ENCODE measurements at regions not wholly inside any gene's neighbourhood (a gene's known extent, or its start where the extent isn't known, plus 50 kb on each side); places are given as distances from the start of the nearest gene placed in this dataset.
"Not testable (repeated sequence)": the region's sequence is repeated elsewhere in the genome, so short reads cannot be mapped to it uniquely, and the experiment has no call there.

DNA sequence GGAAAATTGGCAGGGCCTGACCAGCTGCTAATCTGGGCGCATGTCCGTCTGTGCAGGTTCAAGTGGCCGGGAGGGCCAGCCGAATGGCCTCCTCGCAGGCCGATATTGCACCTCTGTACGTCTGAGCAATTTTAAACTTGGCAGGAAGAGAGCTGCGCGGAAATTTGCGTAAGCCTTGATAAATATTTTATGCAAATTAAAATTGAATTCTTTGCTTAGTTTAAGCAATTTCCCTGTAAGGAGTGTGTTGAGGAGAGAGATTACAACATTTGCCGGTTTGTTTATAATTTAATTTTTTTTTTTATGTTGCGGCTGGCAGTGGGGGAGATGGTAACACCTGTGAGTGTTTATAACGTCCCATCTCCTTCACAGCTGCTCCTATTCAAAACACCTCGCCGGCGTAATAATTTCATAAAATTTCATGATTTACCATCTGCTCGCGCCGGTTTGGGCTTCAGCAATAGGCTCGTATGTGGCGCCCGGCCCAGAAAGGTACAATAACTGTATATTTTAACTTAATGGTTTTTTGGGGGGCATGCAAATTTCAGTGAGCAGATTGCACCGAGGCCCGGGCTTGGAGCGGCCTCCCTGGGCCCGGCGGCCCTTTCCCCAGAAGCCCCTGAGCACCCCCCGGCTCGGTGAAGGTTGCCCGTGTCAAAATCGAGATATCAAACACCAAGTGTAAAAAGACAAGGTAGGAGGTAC is 269.4 kb upstream of the MVB12B start:
- DNase-seq = peak; percentile 70

DNA sequence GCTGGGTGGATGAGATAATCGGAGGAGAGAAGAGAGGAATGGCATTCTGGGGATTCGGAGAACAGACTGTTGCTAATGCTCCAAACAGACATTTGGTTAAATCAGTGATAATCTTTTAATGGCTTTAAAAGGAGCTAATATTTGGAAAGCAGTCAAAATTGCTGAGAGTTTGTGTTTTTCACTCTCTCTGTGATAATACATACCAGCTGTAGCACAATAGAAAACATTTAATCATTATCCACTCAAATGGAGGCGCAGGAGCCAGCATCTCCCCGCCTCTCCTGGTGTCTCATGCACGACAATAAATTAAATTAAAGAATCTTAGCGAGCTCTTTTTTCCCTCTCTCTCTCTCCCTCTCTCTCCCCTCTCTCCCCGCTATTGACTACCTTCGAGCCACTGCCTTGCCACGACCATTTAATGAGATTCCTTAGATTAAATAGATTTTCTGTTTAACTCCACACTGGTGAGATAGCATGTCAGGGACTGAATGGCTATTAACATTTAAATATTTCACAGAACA is 268.6 kb upstream of the MVB12B start:
- DNase-seq = no peak

DNA sequence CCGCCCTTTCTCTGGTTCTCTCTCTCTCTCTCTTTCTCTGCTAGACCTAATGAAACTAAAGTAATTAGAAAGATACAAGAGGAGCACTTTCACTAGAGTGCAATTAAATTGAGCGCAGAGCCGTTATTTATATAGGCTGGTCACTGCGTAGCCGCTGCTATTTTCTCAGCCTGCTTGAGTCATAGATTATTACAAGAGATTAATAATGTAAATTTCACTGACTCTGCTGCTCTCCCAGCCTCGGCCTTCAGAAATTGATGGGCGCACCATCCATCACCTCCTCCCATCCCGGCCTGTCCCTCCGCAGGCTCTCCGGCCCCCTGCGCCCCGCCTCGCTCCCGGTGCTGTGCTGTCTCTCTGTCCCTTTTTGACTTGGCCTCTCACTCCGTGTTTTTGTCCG is 268.0 kb upstream of the MVB12B start:
- DNase-seq = no peak

DNA sequence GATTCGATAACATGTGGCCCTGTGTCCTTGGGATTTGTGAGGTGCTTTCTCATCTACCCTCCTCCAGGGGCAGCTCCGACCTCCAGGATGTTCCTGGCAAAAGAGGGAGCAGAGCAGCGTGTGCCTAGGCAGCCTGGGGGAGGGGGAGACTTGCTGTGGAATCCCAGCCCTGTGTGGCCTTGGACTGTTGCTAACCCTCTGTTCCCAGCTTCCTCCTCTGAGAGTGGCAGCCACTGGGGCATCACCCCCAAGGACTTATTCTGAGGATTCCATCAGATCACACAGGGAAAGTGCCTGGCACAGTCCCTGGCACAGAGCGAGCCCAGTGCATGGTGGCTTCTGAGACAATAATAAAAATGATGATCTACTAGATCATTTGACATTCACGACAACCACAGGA is 265.1 kb upstream of the MVB12B start:
- DNase-seq = no peak

DNA sequence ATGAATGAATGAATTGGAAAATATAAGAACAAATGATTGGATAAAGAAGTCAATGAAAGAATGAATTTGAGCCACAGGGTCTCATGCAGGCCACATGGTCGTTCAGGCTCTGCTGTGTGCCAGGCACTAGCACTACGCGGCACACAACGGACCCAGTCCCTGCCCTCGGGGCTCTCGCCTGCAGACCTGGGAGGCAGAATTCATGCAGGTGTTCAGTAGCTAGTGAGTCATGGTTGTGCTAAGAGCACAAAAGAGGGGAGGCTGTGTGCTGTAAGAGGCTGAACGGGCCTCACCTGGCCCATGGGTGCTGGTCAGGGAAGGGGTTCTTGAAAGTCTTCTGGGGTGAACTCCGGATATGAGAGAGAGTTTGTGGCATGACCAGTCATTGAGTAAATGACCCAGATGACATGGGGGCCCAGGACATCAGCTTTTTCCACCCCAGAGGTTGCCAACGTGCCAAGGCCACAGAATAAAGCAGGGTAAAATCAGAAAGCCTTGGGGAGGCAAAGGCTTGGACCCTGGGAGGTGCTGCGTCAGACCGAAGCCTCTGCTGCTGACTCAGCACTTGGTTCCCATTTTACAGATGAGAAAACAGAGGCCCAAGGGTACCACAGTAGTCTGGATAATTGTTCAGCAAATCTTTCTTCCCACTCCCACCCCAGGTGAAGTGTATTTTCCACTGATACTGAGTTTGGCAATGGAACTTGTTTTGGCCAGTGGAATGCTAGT is 264.3 kb upstream of the MVB12B start:
- no peak for DNase-seq

DNA sequence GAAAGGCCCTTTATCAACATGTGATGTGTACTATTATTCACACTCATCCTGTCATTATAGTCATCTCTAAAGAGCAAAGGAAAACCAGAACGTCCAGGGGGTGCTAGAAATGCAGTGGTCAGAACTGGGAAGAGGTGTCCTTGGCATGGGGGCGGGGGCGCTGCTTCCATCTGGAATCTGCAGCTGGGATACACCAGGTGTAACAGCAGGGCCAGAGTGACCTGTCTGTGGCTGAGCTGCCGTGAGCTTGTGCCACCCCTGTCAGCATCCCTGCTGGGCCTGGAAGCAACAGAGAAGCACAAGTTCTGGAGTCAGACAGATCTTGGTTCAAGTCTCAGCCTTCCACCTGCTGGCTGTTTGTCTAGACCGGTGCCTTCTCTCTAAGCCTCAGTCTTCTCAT is 263.3 kb upstream of the MVB12B start:
- no peak for DNase-seq

DNA sequence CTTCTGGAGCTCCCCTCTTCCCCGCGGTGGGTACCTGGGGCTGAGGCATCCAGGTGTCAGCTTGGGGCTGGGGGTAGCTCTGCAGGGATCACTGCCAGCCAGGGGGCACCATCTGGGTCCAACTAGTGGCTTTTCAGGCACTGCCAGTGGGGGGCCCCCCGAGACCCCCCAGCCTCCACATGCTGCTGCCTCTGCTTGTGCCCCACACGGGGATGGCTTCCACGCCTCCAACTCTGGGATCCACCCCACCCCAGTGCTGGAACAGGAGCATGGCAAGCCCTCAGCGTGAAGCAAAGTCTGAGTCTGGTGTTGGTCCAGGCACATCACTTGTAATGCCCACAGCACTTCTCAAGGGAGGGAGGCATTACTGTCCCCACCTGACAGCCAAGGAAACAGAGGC is 260.5 kb upstream of the MVB12B start:
- DNase-seq = no peak

DNA sequence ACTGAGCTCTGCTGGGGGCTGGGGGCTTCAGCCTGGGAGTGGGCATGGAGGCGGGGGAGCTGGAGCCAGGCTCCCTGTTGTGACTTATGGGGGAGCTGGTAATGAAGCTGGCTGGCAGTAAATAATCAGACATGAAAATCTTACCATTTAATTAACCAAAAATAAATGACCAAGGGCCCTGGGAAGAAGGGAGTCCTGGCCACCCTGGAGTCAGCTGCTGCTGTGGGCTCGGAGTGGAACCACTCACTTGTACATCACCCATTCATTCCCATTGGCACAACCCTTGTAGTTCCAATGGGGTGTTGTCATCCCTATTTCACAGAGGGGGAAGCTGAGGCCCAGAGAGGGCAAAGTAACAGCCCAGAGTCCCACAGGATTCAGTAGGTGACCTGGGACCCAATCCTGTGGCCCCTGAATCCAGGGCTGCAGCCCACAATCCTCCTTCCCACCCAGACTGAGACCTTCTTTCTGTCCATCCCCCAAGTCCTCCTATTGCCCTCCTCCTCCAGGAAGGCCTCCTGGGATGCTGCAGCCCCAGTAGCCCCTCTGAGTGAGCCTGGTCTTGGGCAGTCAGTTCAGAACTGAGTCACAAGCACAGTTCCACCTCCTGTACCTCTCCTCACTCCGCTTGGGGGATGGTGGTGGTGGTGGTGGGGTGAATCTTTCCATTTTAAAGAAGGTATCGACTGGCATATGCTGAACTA is 259.4 kb upstream of the MVB12B start:
- no peak for DNase-seq

DNA sequence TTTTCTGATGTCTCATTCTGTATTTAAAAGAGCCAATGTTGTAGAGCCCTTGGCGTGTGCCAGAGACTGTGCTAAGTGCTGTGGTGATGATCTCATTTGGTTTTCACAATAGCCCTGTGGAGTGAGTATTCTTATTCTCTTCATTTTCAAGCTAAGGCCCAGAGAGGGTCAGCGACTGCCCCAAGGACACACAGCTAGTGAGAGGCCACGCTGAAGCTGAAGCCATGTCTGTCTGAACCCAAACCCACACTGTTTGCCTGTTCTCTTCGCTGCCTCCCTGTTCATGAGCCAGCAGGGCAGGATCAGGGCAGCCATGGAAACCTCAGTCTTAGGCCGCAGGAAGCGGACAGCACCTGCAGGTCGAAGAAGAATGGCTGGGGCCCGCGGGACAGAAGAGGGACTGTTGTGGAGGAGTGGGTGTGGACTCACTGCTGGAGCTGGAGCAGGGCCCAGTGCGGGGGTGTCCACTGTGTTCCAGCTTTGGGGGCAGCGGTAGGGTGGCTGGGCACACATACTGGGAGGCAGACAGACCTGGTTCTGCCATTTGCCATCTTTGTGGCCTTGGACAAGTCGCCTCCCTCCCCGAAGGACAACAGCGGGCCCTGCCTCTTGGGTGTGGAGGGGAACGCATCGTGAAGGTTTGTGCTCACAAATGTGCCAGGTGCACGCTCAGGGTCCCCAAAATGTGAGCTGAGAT is 257.9 kb upstream of the MVB12B start:
- DNase-seq = no peak

DNA sequence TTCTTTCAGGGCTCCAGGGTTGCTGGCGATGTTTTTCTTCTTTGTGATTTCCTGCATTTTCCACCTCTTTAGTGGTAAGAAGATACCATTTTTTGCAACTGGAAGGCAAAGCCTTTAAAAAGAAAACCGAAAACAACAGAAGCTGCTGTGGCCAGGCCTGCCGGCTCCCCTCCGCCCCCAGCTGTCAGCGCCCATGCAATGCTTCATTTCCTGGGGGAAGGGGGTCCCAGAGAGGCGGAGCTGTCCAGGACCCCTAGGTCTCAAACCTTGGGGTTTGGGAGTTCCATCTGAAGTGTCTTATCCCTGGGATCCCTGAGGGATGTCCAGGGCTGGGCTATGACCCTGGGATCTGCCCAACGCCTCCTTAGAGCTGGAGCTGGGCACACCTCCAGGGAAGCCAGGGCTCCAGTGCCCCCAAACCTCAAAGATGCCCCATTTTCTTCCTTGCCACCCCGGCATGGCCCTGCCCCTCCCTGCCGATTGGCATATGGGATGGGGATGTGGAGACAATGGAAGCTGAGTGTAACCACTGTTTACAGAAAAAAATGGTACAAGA is 257.2 kb upstream of the MVB12B start:
- no peak for DNase-seq

DNA sequence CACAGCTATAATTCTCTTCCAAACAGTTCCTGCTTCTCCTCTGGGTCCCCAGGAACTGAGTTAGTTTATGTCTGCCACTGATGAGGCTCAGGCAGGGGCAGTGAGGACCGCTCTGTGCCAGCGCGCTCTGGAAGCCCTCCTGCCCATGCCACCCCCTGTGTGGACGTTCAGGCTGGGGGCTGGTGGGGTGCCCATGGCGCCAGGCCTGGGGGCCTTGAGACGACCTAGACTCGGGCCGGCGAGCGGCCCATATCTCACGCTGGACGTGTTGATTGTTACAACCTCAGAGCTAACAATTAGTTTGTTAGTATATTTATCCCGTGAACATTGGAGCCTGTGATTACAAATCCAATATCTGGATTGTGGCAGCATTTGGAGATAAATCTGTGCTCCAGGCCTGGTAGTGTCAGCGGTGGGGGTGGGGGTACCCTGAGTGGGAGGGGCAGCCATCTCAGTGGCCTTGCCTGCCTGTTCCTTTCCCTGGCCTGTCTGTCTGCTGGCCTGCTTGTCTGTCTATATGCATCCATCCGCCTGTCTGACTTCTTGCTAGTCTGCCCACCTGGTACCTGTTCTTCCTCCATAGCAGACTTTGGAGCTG is 256.5 kb upstream of the MVB12B start:
- DNase-seq = no peak

DNA sequence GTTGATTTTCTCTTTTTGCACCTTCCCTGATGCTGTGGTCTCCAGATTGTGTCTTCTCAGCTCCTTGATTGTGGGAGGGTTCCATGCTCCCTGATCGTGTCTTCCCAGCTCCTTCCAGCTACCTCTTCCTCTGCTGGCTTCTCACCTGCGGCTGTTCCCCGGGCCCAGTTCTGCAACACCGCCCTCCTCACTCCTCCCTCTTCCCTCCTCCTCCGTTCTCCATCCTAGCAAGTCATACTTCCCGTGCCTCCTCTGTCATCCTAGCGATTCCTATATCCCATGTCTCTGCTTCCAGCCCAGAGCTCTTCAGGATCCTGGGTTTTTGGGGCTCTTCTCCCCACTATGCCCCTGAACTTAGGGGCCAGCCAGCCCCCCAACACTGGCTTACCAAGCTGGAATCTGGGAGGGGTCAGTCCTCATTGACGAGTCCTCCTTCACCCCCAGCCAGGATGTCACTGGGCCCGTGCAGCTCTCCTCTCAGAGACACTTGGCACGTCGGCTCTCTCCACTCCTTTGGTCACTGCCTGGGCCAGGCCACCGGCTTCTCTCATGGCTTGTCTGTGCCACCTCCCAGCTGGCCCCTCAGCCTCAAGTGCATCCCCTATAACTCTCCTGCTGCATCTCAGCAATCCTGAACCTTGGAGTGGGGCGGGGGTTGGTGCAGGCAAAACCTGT is 255.4 kb upstream of the MVB12B start:
- DNase-seq = no peak

DNA sequence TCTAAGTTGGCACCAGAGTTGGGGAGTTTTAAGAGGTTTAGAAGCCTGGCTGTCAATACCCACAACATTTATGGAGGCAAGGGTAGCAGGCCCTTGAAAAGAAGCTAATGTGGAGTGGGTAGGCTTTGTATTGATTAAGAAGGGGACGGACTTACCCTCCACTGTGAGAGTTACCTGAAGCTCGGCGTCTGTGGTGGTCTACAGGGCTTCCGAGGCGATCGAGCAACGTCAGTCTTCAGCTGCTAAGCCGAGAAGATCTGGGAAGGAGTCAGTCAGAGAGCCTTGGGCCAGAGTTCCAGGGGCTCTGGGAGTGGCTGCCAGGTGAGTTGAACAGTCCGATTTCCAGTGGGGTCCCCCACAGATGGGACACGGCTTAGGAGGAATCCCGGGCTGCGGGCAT is 249.0 kb upstream of the MVB12B start:
- not testable (repeated sequence) for DNase-seq

DNA sequence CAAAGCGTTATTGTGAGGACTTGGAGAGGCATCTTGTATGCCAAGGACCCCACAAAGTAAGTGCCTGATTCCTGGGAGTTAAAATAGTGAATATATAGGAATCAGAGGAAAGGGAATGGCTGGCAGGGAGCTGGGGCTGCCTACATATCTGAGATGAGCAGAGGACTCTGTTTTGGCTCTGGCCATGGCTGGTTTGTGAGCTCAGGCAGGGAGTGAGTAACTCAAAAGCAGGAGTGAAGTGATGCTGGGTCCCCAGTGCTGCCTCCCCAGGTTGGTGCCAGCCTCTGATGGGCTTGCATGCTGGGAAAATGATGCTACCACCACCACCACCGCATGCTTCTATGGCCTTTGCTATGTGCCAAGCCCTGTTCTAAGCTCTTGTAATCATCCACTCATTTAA is 246.0 kb upstream of the MVB12B start:
- DNase-seq = no peak

DNA sequence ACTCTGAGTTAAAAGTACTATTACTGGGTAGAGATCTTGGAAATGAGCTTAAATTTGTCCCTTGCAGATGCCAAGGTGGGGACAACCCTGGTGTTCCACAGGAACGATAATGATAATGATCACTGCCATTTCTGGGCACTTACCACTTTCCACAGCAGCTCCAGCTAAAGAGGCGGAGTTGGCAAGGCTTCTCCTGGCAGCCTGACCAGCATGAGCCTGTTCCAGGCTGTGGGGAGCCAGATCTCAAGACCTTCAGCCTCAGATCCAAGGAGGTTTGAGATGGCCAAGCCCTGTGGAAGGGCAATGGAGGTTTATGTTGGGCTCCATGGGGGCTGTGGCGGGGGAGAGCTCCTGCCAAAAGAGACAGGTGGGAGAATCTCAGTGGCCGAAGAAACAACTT is 244.9 kb upstream of the MVB12B start:
- no peak for DNase-seq

DNA sequence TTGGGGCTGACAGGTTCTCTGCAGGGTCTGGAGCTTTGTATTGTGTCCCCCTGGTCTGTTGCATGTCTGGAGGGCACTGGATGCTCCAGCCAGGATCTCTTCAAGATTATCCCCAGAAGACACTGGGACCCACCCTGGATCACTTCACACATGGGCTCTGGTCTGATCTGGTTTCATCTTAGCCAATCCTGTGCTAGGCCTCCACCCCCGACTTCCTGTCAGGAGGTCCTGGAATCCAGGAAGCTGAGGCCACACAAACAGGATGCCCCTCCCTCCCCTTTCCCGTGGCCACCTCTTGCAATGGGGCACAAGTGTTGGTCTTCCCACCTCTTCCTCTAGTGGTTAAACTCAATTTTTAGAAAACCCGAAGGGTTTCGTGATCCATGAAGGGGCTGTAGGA is 242.6 kb upstream of the MVB12B start:
- no peak for DNase-seq

DNA sequence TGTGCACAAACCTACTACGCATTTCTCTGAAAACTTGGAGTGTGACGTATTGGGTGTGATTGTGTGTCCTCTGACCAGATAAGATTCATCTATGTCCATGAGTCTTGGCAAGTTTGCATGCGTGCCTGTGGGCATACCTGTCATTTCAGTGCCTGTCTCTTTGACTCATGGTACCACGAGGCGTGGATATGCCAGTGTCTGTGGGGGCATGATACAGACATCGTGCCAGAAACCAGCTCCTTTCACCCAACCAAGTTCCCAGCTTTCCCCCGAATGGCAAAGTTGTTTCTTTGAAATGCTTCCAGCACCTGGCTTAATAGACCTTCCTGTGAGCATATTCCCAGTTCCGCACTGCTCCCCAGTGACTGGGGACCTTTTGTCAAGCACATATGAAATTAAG is 241.9 kb upstream of the MVB12B start:
- DNase-seq = no peak

DNA sequence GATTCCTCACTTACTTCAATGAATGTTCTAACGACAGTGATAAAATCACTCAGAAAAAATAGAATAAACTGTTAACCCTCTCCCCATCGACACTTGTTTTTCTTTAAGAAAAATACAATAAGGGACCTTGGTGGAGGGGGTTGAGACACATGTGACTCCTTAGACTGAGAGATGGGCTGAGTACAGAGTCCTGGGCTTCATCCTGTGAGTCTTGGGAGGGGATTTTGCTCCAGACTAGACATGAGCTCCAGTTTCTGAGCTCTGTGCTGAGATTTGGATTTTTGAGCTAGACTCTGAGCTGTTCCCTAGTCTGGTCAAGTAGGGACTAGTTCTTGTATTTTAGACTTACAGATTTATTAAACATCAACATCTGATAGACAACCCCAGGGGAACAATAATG is 241.5 kb upstream of the MVB12B start:
- DNase-seq = no peak

DNA sequence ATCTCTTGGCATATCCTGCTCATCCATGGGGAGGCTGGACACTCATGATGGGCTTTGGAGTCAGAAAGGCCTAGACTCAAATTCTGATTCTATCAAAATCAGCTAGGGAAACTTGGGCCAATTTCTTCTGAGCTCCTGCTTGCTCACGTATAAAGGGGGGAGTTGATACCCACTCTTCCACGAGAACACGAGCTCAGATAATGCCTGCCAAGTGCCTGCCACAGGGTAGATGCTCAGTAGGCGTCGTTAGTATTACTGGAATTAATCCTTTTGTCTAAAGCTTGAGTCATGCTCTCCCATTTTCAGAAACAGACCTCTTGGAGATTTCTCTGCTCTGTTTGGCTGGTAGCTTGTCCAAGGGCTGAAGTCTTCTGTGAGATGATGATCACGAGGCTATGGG is 238.3 kb upstream of the MVB12B start:
- DNase-seq = no peak

DNA sequence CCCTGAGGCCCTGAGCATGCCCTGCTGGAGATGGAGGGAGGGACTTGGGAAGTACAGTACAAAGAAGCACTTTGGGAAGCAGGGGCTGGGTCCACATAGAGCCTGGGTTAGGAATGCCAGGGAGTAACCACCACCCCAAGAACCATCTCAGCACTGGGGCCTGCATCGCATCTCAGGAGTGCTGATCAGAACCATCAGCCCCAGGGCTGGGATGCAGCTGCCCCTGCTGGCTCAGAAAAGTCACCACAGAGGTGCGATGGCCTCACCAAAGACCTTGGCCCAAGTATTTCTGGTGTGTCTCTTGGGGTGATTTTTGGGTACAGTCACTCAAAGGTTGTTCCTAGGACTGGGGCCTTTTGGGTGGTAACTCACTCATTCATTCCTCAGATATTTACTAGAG is 236.8 kb upstream of the MVB12B start:
- no peak for DNase-seq

DNA sequence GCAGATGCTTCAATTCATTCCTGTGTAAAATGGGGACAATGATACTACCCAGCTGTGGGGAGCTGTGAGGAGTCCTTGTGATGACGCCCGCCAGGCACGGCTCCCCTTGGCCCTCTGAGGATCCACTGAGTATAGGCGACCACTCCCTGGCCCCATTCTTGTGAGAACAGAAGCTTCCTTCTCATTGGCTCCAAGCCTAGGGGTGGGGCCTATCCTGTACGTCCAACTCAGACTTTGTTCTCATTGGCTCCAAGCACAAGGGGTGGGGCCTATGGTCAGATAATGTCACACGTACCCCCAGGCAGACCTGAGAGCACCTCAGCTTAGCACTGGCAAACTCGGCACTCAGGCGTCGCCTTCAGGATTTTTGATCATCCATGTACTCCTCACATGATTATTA is 232.9 kb upstream of the MVB12B start:
- no peak for DNase-seq
